K562 (cell line): ENCODE measurements at regions not wholly inside any gene's neighbourhood (a gene's known extent, or its start where the extent isn't known, plus 50 kb on each side); places are given as distances from the start of the nearest gene placed in this dataset.
"Not testable (repeated sequence)": the region's sequence is repeated elsewhere in the genome, so short reads cannot be mapped to it uniquely, and the experiment has no call there.

Experiments used
- ATAC-seq: fragments of 200-7000 bp; cut with Tn5 transposase; 3 replicates; pipeline ENCODE4 v1.9.1; 2020; ENCODE audit warnings: moderate library complexity
- BruUV-seq: library from RNA; stranded (reverse); fragments of 400-500 nt; replicated peaks from 2 replicates; lab custom pipeline; 2021; lab: Mats Ljungman, UMichigan
- CTCF ChIA-PET: fragments of 300-600 bp; formaldehyde crosslinking; extraction: SDS; loops from one replicate; lab custom pipeline; 2021; ENCODE audit warnings: low intra/inter-chr PET ratio; lab: Yijun Ruan, JAX
- POLR2A ChIA-PET: fragments of 300-600, 350-650 bp; sonication (Branson Sonifier 250); formaldehyde crosslinking; extraction: SDS; loops from one replicate; lab custom pipeline; 2021; ENCODE audit warnings: antibody characterized with exemption, inconsistent platforms; lab: Yijun Ruan, JAX
- DNase-seq, 4 experiments: peaks; one replicate each; pipeline versions ENCODE4 v3.0.0 to v3.0.0-alpha.2; 2011 to 2018; ENCODE audit warnings: low spot score in 3 of 4, mixed read lengths in 3 of 4; ENCODE audit errors: extremely low read depth in 1 of 4
- FAIRE-seq: peaks from 2 replicates; lab custom pipeline; 2011; peaks lifted over from hg19 to GRCh38; lab: Jason Lieb, UNC
- H2AFZ ChIP-seq: 2 replicates; pipeline ENCODE4 v1.6.0; 2011; ENCODE audit warnings: low read depth, low read length, control low read depth, inconsistent platforms
- H3K27ac ChIP-seq: fragments of 200-600 bp; 3 replicates; pipeline ENCODE4 v1.8.0; 2011; ENCODE audit warnings: low read depth, mild to moderate bottlenecking, control low read depth, inconsistent platforms, low read length, moderate library complexity, mixed read lengths; ENCODE audit errors: extremely low read depth
- H3K27me3 ChIP-seq, 2 experiments: fragments of 300-600 bp in 1 of 2; 2 replicates in 1 of 2; 3 replicates in 1 of 2; pipeline versions ENCODE4 v1.6.0 to v1.8.0; 2011; ENCODE audit warnings: inconsistent platforms in 2 of 2, low read length in 2 of 2, mild to moderate bottlenecking in 1 of 2, mixed read lengths in 1 of 2, moderate library complexity in 1 of 2; ENCODE audit not compliant: control insufficient read depth in 2 of 2, insufficient read depth in 2 of 2
- H3K36me3 ChIP-seq: fragments of 300-600 bp; 3 replicates; pipeline ENCODE4 v1.8.0; 2011; ENCODE audit warnings: mild to moderate bottlenecking, low read length, inconsistent platforms; ENCODE audit not compliant: control insufficient read depth, insufficient read depth
- H3K4me1 ChIP-seq, 2 experiments: fragments of 200-600 bp in 1 of 2; replicated peaks in 1 of 2; 2 replicates in 1 of 2; 3 replicates in 1 of 2; pipeline versions ENCODE4 v1.5.1 to v1.8.0; 2011; ENCODE audit warnings: inconsistent platforms in 2 of 2, low read length in 2 of 2, mild to moderate bottlenecking in 1 of 2, mixed read lengths in 1 of 2, moderate library complexity in 1 of 2; ENCODE audit not compliant: control insufficient read depth in 2 of 2, insufficient read depth in 2 of 2
- H3K4me2 ChIP-seq: 2 replicates; pipeline ENCODE4 v1.6.1; 2011; ENCODE audit warnings: low read length, control low read depth, inconsistent platforms, mixed read lengths; ENCODE audit not compliant: insufficient read depth
- H3K4me3 ChIP-seq: fragments of 200-600 bp; sonication (generic), shearing (Covaris generic); 2 replicates; pipeline ENCODE4 v1.5.1; 2016; ENCODE audit warnings: control low read depth, inconsistent platforms
- H3K79me2 ChIP-seq: fragments of 200-600 bp; 3 replicates; pipeline ENCODE4 v1.8.0; 2011; ENCODE audit warnings: low read length, inconsistent platforms; ENCODE audit not compliant: control insufficient read depth, insufficient read depth
- H3K9ac ChIP-seq, 2 experiments: 2 replicates each; pipeline versions ENCODE4 v1.6.0 to v1.6.1; 2011; ENCODE audit warnings: low read depth in 2 of 2, low read length in 2 of 2, control low read depth in 1 of 2, inconsistent platforms in 1 of 2, mild to moderate bottlenecking in 1 of 2, mixed read lengths in 1 of 2; ENCODE audit not compliant: insufficient read depth in 1 of 2
- H3K9me1 ChIP-seq: one replicate; pipeline ENCODE4 v1.6.0; 2011; ENCODE audit warnings: inconsistent platforms, mild to moderate bottlenecking, low read length, moderate library complexity; ENCODE audit not compliant: control insufficient read depth, insufficient read depth
- H3K9me3 ChIP-seq: replicated peaks from 2 replicates; pipeline ENCODE4 v1.5.1; 2011; ENCODE audit warnings: low read depth, low read length, inconsistent platforms; ENCODE audit not compliant: control insufficient read depth, insufficient read depth
- H4K20me1 ChIP-seq: replicated peaks from 2 replicates; pipeline ENCODE4 v1.6.1; 2011; ENCODE audit warnings: low read length, inconsistent platforms, mixed read lengths; ENCODE audit not compliant: control insufficient read depth, insufficient read depth
- HMBOX1 ChIP-seq: sonication (generic); IDR thresholded peaks from 2 replicates; pipeline ENCODE4 v1.6.1; 2016
- USF2 ChIP-seq: sonication (generic); formaldehyde crosslinking; IDR thresholded peaks from 2 replicates; pipeline ENCODE4 v1.5.0; 2020; ENCODE audit warnings: missing genetic modification reagents
- WGBS: fragments of 100-300 bp; shearing (Covaris generic); methylation state at CpG from one replicate; pipeline ENCODE4 v1.1.6; 2016; ENCODE audit warnings: low coverage, mixed read lengths; ENCODE audit not compliant: insufficient coverage; ENCODE audit errors: missing lambda C conversion rate; 5-methylcytosine and 5-hydroxymethylcytosine counted together
- in situ Hi-C: fragments of 300-500 bp; cut with MboI; formaldehyde crosslinking; loops from 4 replicates; pipeline ENCODE4 v1.15.0; 2018; ENCODE audit warnings: inconsistent platforms, mixed read lengths
- intact Hi-C: fragments of 100-400 bp; cut with micrococcal nuclease; formaldehyde crosslinking; loops from 2 replicates; pipeline ENCODE4 v1.14.2; 2022

DNA sequence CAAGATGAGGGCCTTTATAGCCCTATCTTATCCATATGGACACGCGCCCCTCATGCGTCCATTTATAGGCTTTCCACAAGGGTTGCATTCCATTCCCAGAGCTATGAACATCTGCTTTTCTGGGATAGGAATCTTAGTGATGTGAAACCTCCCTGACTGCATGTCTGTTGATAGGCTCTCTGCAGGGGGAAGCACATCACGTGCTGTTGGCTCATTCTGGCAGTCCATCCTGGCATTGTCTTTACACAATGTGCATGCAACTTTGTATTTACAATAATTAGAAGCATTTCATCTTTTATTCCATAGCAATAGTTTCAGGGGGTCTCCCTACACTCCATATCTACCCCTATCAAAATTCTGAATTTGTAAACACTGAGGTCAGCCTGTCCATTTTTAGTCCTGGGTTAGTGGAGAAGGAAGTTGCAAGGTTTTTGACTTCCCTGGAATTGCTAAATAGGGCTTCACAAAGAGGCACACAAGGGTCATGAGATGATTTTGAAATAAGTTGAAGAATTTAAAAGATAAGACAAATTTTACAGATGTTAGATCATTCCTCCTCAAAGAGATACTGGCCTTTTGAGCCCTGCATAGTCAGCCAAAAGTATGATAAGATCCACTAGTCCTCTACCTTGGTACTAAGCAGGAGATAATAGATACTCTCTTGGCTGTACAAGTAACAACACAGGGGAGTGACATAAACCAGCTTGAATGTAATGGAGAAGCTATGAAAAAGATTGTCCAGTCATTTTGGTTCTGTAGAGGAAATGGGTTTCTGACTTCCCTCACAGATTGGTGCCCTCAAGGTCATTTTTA, 98.7 kb upstream of the GPR141 start:
- not testable (repeated sequence) for ATAC-seq, FAIRE-seq
- WGBS, result 5% methylated on average over 4 of the region's 4 CpGs

More for the DNA sequence above, 98.7 kb upstream of the GPR141 start:
- BruUV-seq, H4K20me1 ChIP-seq, H3K9me3 ChIP-seq, DNase-seq, H3K4me1 ChIP-seq, H3K79me2 ChIP-seq, H3K36me3 ChIP-seq, CTCF ChIA-PET, H3K9ac ChIP-seq, POLR2A ChIA-PET, in situ Hi-C loops, intact Hi-C loops, H3K9me1 ChIP-seq, H2AFZ ChIP-seq, H3K27me3 ChIP-seq, H3K4me3 ChIP-seq, H3K4me2 ChIP-seq, H3K27ac ChIP-seq: not testable (repeated sequence)
- TF ChIP-seq HMBOX1, result 0 out of 2 replicates have a peak, but pooled peaks have one; percentile 26
- TF ChIP-seq USF2 (CRISPR knock-in tag), result peak; percentile 55
